ENCODE measurements at regions not wholly inside any gene's neighbourhood (a gene's known extent, or its start where the extent isn't known, plus 50 kb on each side); places are given as distances from the start of the nearest gene placed in this dataset.

GRCh38 chr3:182331341-182331740 is 462.0 kb upstream of the ATP11B start:
- Histone ChIP-seq H3K4me2 (ENCODE audit: low read depth, low read length) (no peak overlapping the region), H3K27ac (ENCODE audit: insufficient read depth, low read length) (no peak overlapping the region), H3K56ac (ENCODE audit: extremely low read depth, insufficient read depth, low read length) (no peak overlapping the region), H3K79me1 (ENCODE audit: low read depth in 1 of 2, low read length in 2 of 2) (no peaks in the 10 kb centered on the region), H2AK9ac (replicated peaks; ENCODE audit: low read depth, low read length, poor library complexity) (no peak overlapping the region), H3K4ac (ENCODE audit: low read depth, low read length) (no peak overlapping the region), H3K23ac (ENCODE audit: low read depth, low read length) (no peak overlapping the region), H2BK15ac (ENCODE audit: low read depth, low read length) (no peak overlapping the region), H3K9ac (ENCODE audit: low read depth, low read length) (no peak overlapping the region), H4K8ac (ENCODE audit: low read depth in 2 of 2, low read length in 2 of 2) (no peak overlapping the region), H4K20me1 (ENCODE audit: insufficient read depth, low read length) (no peaks in the 10 kb centered on the region), H2BK120ac (ENCODE audit: low read depth, low read length) (no peak overlapping the region), H3K18ac (ENCODE audit: low read depth, low read length) (no peak overlapping the region), H2BK5ac (ENCODE audit: low read depth, low read length, poor library complexity, severe bottlenecking) (no peak overlapping the region), H3K4me3 (ENCODE audit: insufficient read depth, low read depth, low read length) (no peak overlapping the region), H3K4me1 (ENCODE audit: control insufficient read depth, insufficient read depth, low read length) (no peaks in the 10 kb centered on the region), H4K91ac (ENCODE audit: insufficient read depth, low read depth, low read length) (no peak overlapping the region), H3K14ac (replicated peaks; ENCODE audit: low read depth, low read length) (no peak overlapping the region), H2AK5ac (ENCODE audit: low read depth, low read length) (no peak overlapping the region), H2AFZ (replicated peaks; ENCODE audit: low read length, poor library complexity) (no peak overlapping the region), H4K5ac (ENCODE audit: low read depth, low read length) (no peak overlapping the region), H3K9me3 (ENCODE audit: control insufficient read depth, insufficient read depth, low read length) (peaks cover 7% of the 10 kb centered on the region; the same call in 1 of the 2 replicates), H3K36me3 (ENCODE audit: control insufficient read depth, insufficient read depth, low read length) (no peaks in the 10 kb centered on the region), H2BK20ac (ENCODE audit: low read depth, low read length) (no peak overlapping the region), H3K27me3 (ENCODE audit: control insufficient read depth, insufficient read depth, low read length) (no peaks in the 10 kb centered on the region), H3K9me1 (ENCODE audit: insufficient read depth, low read length) (no peaks in the 10 kb centered on the region)
- DNase-seq (no peak), ATAC-seq (ENCODE audit: low read depth) (no peak)
- in situ Hi-C loops (cut with MboI; ENCODE audit: low sequenced_read_pairs), result no loop called here
- WGBS, 2 experiments (ENCODE audit: extremely low coverage in 2 of 2, insufficient read length in 1 of 2), result 27% methylated on average over 2 of the region's 4 CpGs; no CpG with 5 or more reads in 1 of the 2 experiments
- ChIA-PET CTCF (no interaction called here), POLR2A (ENCODE audit: unreplicated experiment) (no interaction called here)
- intact Hi-C loops (cut with micrococcal nuclease), result no loop called here
- dilution Hi-C loops (cut with HindIII; ENCODE audit: low sequenced_read_pairs, unreplicated experiment), result no loop called here
- no peak for TF ChIP-seq RFX5 (IDR thresholded peaks at IDR 0.05; ENCODE audit: low read depth, low read length)
- TF ChIP-seq MXI1 (IDR thresholded peaks at IDR 0.05; ENCODE audit: borderline replicate concordance, low read depth, low read length), result no peak
- TF ChIP-seq ELK1 (IDR thresholded peaks at IDR 0.05; ENCODE audit: borderline replicate concordance, low read depth, low read length), result no peak
- no peak for TF ChIP-seq SMC3 (IDR thresholded peaks at IDR 0.05; ENCODE audit: low read depth, low read length)
- TF ChIP-seq RCOR1 (IDR thresholded peaks at IDR 0.05; ENCODE audit: insufficient replicate concordance, low read length), result no peak
- BruUV-seq (replicated peaks), result no TSS peak
